NCI-H2081 (cell line): ENCODE measurements at regions not wholly inside any gene's neighbourhood (a gene's known extent, or its start where the extent isn't known, plus 50 kb on each side); places are given as distances from the start of the nearest gene placed in this dataset.
"Not testable (repeated sequence)": the region's sequence is repeated elsewhere in the genome, so short reads cannot be mapped to it uniquely, and the experiment has no call there.

Source experiments
- DNase-seq, 2 experiments: peaks; one replicate each; lab custom pipeline; 2025; lab: John Stamatoyannopoulos, UW

- peak in 1 of 2 experiments; percentile 28 for DNase-seq
Observed at GRCh38 chr11:86167499-86168164, 76.9 kb upstream of the EED start.

GRCh38 chr11:86166287-86166686, 78.3 kb upstream of the EED start:
- DNase-seq, result not testable (repeated sequence)

- no peak for DNase-seq
Observed at GRCh38 chr11:86164106-86164505, 80.4 kb upstream of the EED start.

- not testable (repeated sequence) for DNase-seq
Observed at GRCh38 chr11:86163221-86163876, 81.2 kb upstream of the EED start.

GRCh38 chr11:86162239-86162638, 82.3 kb upstream of the EED start:
- DNase-seq, result no peak

- DNase-seq, result no peak
Observed at GRCh38 chr11:86161837-86162236, 82.7 kb upstream of the EED start.

GRCh38 chr11:86161336-86161735, 83.2 kb upstream of the EED start:
- no peak for DNase-seq

GRCh38 chr11:86160541-86161149, 83.9 kb upstream of the EED start:
- no peak for DNase-seq

- no peak for DNase-seq
Observed at GRCh38 chr11:86159581-86159891, 85.0 kb upstream of the EED start.

GRCh38 chr11:86158704-86159580, 85.6 kb upstream of the EED start:
- DNase-seq, result no peak

GRCh38 chr11:86157797-86158378, 86.7 kb upstream of the EED start:
- no peak for DNase-seq

GRCh38 chr11:86156397-86156955, 87.6 kb upstream of the PICALM start:
- DNase-seq, result no peak

- DNase-seq, result no peak
Observed at GRCh38 chr11:86155200-86155844, 86.4 kb upstream of the PICALM start.

GRCh38 chr11:86153439-86153838, 84.6 kb upstream of the PICALM start:
- DNase-seq, result no peak

GRCh38 chr11:86152901-86153300, 84.0 kb upstream of the PICALM start:
- DNase-seq, result no peak

- no peak for DNase-seq
Observed at GRCh38 chr11:86152006-86152862, 83.3 kb upstream of the PICALM start.

GRCh38 chr11:86151174-86152005, 82.5 kb upstream of the PICALM start:
- no peak for DNase-seq

- DNase-seq, result no peak
Observed at GRCh38 chr11:86150847-86151173, 81.9 kb upstream of the PICALM start.

GRCh38 chr11:86149792-86150191, 80.9 kb upstream of the PICALM start:
- no peak for DNase-seq

- no peak for DNase-seq
Observed at GRCh38 chr11:86148345-86148747, 79.5 kb upstream of the PICALM start.
